ENCODE measurements at regions not wholly inside any gene's neighbourhood (a gene's known extent, or its start where the extent isn't known, plus 50 kb on each side); places are given as distances from the start of the nearest gene placed in this dataset.

- Histone ChIP-seq H3K36me3 (no peaks in the 10 kb centered on the region), H3K4me3 (peak overlapping the region in 1 of 2 donors; percentile 13), H3K27ac (peak overlapping the region; percentile 71 to 72), H3K4me1 (replicated peaks) (peaks cover 32% of the 10 kb centered on the region), H3K27me3 (replicated peaks; ENCODE audit: insufficient read depth) (no peaks in the 10 kb centered on the region), H3K9me3 (no peaks in the 10 kb centered on the region)
- intact Hi-C loops (cut with DNase I) = no loop called here
- 11% methylated on average over 8 of the region's 8 CpGs for WGBS
- TF ChIP-seq CTCF (IDR thresholded peaks at IDR 0.05) = peak in 1 of 4 experiments; percentile 9
- TF ChIP-seq POLR2A (IDR thresholded peaks at IDR 0.05) = no peak
- TF ChIP-seq POLR2AphosphoS5 (IDR thresholded peaks at IDR 0.05) = peak; percentile 87
- peak; percentile 78 for DNase-seq (ENCODE audit: low spot score)
Observed at GRCh38 chr19:46924874-46925547, 64.2 kb downstream of the ARHGAP35 start.

GRCh38 chr19:46925548-46925950 is 64.8 kb downstream of the ARHGAP35 start:
- no peaks in the 10 kb centered on the region for H3K9me3 ChIP-seq
- peak overlapping the region; percentile 71 to 72 for H3K27ac ChIP-seq
- DNase-seq (ENCODE audit: low spot score) = no peak
- H3K36me3 ChIP-seq = no peaks in the 10 kb centered on the region
- no peaks in the 10 kb centered on the region for H3K27me3 ChIP-seq (replicated peaks; ENCODE audit: insufficient read depth)
- H3K4me1 ChIP-seq (replicated peaks) = peaks cover 33% of the 10 kb centered on the region
- TF ChIP-seq CTCF (IDR thresholded peaks at IDR 0.05) (no peak), POLR2A (IDR thresholded peaks at IDR 0.05) (no peak), POLR2AphosphoS5 (IDR thresholded peaks at IDR 0.05) (no peak)
- intact Hi-C loops (cut with DNase I) = no loop called here
- WGBS = 46% methylated on average over 4 of the region's 4 CpGs
- no peak overlapping the region for H3K4me3 ChIP-seq

GRCh38 chr19:46926170-46927071 is 65.6 kb downstream of the ARHGAP35 start:
- no peaks in the 10 kb centered on the region for H3K9me3 ChIP-seq
- H3K27me3 ChIP-seq (replicated peaks; ENCODE audit: insufficient read depth) = no peaks in the 10 kb centered on the region
- no peak overlapping the region for H3K4me3 ChIP-seq
- H3K4me1 ChIP-seq (replicated peaks) = peaks cover 34% of the 10 kb centered on the region
- 42% methylated on average over 9 of the region's 9 CpGs for WGBS
- H3K27ac ChIP-seq = peak overlapping the region; percentile 71 to 72
- no peaks in the 10 kb centered on the region for H3K36me3 ChIP-seq
- no peak for DNase-seq (ENCODE audit: low spot score)
- TF ChIP-seq CTCF (IDR thresholded peaks at IDR 0.05) = no peak
- TF ChIP-seq POLR2AphosphoS5 (IDR thresholded peaks at IDR 0.05) = no peak
- no peak for TF ChIP-seq POLR2A (IDR thresholded peaks at IDR 0.05)
- intact Hi-C loops (cut with DNase I) = no loop called here

- TF ChIP-seq POLR2AphosphoS5 (IDR thresholded peaks at IDR 0.05) = peak; percentile 23
- no peak for TF ChIP-seq CTCF (IDR thresholded peaks at IDR 0.05)
- no peak for TF ChIP-seq POLR2A (IDR thresholded peaks at IDR 0.05)
- H3K27ac ChIP-seq = peak overlapping the region; percentile 71 to 72
- intact Hi-C loops (cut with DNase I) = no loop called here
- no peaks in the 10 kb centered on the region for H3K9me3 ChIP-seq
- DNase-seq (ENCODE audit: low spot score) = no peak
- no peak overlapping the region for H3K4me3 ChIP-seq
- 18% methylated on average over 6 of the region's 6 CpGs for WGBS
- no peaks in the 10 kb centered on the region for H3K36me3 ChIP-seq
- H3K4me1 ChIP-seq (replicated peaks) = peaks cover 34% of the 10 kb centered on the region
- no peaks in the 10 kb centered on the region for H3K27me3 ChIP-seq (replicated peaks; ENCODE audit: insufficient read depth)
Observed at GRCh38 chr19:46927106-46927505, 66.3 kb downstream of the ARHGAP35 start.
